OCI-LY3 (cell line): ENCODE measurements at regions not wholly inside any gene's neighbourhood (a gene's known extent, or its start where the extent isn't known, plus 50 kb on each side); places are given as distances from the start of the nearest gene placed in this dataset.

Experiments used
- EZH2phosphoT487 ChIP-seq: fragments of 200-600 bp; shearing (Covaris generic); IDR thresholded peaks from 2 replicates; pipeline ENCODE4 v1.6.1; 2018; ENCODE audit warnings: antibody characterized with exemption, mixed run types, low read depth
- TF ChIP-seq, protein P1 (sequence below): fragments of 200-600, 300-600 bp; sonication (generic); IDR thresholded peaks from 2 replicates; pipeline ENCODE4 v1.5.1; 2014; ENCODE audit warnings: antibody characterized with exemption, low read length, low read depth

DNA sequence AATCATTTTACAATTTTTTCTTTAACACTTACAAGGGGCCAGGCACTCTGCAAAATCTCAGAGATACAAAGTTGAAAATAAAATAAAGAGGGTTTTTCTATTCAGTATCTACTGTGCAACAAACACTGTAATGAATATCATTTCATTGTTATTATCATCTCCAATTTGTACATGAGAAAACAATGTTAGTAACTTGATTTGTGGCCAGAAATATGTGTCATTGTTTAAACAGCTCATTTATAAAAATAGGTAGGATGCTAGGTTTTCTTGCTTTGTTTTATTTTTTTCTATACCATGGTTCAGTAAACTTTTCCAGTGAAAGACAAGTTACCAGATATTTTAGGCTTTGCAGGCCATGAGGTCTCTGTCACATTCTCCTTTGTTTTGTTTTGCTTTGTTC is 318.1 kb upstream of the UBE2E2 start:
- TF ChIP-seq, protein P1, sequence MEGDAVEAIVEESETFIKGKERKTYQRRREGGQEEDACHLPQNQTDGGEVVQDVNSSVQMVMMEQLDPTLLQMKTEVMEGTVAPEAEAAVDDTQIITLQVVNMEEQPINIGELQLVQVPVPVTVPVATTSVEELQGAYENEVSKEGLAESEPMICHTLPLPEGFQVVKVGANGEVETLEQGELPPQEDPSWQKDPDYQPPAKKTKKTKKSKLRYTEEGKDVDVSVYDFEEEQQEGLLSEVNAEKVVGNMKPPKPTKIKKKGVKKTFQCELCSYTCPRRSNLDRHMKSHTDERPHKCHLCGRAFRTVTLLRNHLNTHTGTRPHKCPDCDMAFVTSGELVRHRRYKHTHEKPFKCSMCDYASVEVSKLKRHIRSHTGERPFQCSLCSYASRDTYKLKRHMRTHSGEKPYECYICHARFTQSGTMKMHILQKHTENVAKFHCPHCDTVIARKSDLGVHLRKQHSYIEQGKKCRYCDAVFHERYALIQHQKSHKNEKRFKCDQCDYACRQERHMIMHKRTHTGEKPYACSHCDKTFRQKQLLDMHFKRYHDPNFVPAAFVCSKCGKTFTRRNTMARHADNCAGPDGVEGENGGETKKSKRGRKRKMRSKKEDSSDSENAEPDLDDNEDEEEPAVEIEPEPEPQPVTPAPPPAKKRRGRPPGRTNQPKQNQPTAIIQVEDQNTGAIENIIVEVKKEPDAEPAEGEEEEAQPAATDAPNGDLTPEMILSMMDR, result no peak
- TF ChIP-seq EZH2phosphoT487, result no peak
